ENCODE measurements at regions not wholly inside any gene's neighbourhood (a gene's known extent, or its start where the extent isn't known, plus 50 kb on each side); places are given as distances from the start of the nearest gene placed in this dataset.

GRCh38 chr20:10806539-10806938 is 132.7 kb upstream of the JAG1 start:
- no peak for DNase-seq

- DNase-seq, result no peak
Observed at GRCh38 chr20:10807013-10807412, 133.2 kb upstream of the JAG1 start.

GRCh38 chr20:10812759-10813327 is 139.0 kb upstream of the JAG1 start:
- no peak for DNase-seq

GRCh38 chr20:10823585-10823984 is 149.8 kb upstream of the JAG1 start:
- DNase-seq, result no peak

GRCh38 chr20:10824750-10825500 is 151.1 kb upstream of the JAG1 start:
- DNase-seq, result no peak

GRCh38 chr20:10826111-10826510 is 152.3 kb upstream of the JAG1 start:
- no peak for DNase-seq

- no peak for DNase-seq
Observed at GRCh38 chr20:10828180-10828579, 154.4 kb upstream of the JAG1 start.

- DNase-seq, result no peak
Observed at GRCh38 chr20:10832141-10832540, 158.3 kb upstream of the JAG1 start.

GRCh38 chr20:10837901-10838300 is 164.1 kb upstream of the JAG1 start:
- DNase-seq, result no peak

GRCh38 chr20:10842116-10842515 is 168.3 kb upstream of the JAG1 start:
- no peak for DNase-seq

GRCh38 chr20:10843146-10843711 is 169.4 kb upstream of the JAG1 start:
- DNase-seq, result no peak

- no peak for DNase-seq
Observed at GRCh38 chr20:10846766-10847165, 173.0 kb upstream of the JAG1 start.

- no peak for DNase-seq
Observed at GRCh38 chr20:10848810-10849370, 175.1 kb upstream of the JAG1 start.

GRCh38 chr20:10853176-10853575 is 179.4 kb upstream of the JAG1 start:
- DNase-seq, result no peak

- DNase-seq, result no peak
Observed at GRCh38 chr20:10853731-10854130, 179.9 kb upstream of the JAG1 start.

GRCh38 chr20:10854976-10855375 is 181.2 kb upstream of the JAG1 start:
- no peak for DNase-seq

GRCh38 chr20:10855778-10856177 is 182.0 kb upstream of the JAG1 start:
- DNase-seq, result no peak

- no peak for DNase-seq
Observed at GRCh38 chr20:10856237-10857015, 182.6 kb upstream of the JAG1 start.

- DNase-seq, result peak; percentile 43
Observed at GRCh38 chr20:10857352-10858070, 183.7 kb upstream of the JAG1 start.

- DNase-seq, result no peak
Observed at GRCh38 chr20:10861090-10861489, 187.3 kb upstream of the JAG1 start.

GRCh38 chr20:10861619-10862018 is 187.8 kb upstream of the JAG1 start:
- no peak for DNase-seq

Measured in left kidney (tissue), 1 donor.